ENCODE measurements at regions not wholly inside any gene's neighbourhood (a gene's known extent, or its start where the extent isn't known, plus 50 kb on each side); places are given as distances from the start of the nearest gene placed in this dataset.

DNA sequence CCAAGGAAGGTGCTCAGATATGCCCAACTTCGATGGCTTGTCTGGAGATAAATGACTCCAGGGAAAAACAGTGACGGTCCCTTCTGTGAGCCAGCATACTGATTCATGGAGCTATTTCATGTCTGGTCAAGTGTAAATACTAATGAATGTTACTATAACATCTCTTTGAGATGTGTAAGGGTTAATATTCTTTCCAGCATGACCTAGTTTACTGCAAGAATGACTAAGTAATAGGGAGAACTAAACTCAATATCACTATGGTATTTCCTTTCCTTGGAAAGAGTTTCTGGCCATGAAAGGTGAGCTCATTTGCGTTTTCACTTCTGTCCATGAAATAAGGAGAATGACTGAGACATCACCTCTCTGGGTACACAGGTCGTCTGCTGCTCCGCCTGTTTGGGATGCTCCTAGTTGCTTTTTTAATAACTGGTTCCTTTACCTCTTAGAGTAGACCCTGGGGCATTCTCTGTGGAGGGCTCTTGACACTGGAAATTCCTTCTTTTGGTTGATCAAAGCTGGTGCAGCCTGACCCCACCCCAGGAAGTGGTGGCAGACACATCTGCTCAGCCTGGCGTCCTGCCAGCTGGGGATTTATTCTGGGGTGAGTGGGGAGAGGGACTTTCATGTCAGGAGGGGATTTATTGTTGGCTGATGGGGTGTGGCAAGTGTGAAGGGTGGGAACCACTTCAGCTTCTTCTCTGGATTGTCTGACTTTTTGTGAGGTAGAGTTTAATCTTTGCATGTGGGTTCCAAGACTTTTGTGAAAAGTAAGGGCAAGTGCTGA is 250.0 kb upstream of the MPDZ start:
- no peak for TF ChIP-seq MAFK (IDR thresholded peaks at IDR 0.05; ENCODE audit: low read length)
- TF ChIP-seq, protein P1, sequence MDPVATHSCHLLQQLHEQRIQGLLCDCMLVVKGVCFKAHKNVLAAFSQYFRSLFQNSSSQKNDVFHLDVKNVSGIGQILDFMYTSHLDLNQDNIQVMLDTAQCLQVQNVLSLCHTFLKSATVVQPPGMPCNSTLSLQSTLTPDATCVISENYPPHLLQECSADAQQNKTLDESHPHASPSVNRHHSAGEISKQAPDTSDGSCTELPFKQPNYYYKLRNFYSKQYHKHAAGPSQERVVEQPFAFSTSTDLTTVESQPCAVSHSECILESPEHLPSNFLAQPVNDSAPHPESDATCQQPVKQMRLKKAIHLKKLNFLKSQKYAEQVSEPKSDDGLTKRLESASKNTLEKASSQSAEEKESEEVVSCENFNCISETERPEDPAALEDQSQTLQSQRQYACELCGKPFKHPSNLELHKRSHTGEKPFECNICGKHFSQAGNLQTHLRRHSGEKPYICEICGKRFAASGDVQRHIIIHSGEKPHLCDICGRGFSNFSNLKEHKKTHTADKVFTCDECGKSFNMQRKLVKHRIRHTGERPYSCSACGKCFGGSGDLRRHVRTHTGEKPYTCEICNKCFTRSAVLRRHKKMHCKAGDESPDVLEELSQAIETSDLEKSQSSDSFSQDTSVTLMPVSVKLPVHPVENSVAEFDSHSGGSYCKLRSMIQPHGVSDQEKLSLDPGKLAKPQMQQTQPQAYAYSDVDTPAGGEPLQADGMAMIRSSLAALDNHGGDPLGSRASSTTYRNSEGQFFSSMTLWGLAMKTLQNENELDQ (CRISPR knock-in tag; IDR thresholded peaks at IDR 0.05; ENCODE audit: borderline replicate concordance) = no peak
- TF ChIP-seq RAD21 (CRISPR knock-in tag; conservative IDR thresholded peaks at IDR 0.05 in 1 of 2, IDR thresholded peaks at IDR 0.05 in 1 of 2) = no peak
- no peak for TF ChIP-seq HNRNPUL1 (IDR thresholded peaks at IDR 0.05; ENCODE audit: low read length)
- TF ChIP-seq PPARD (CRISPR knock-in tag; IDR thresholded peaks at IDR 0.05) = no peak
- TF ChIP-seq POLR2AphosphoS2 (IDR thresholded peaks at IDR 0.05; ENCODE audit: low read length) = no peak
- TF ChIP-seq HDAC6 (IDR thresholded peaks at IDR 0.05; ENCODE audit: low read depth, low read length) = no peak
- TF ChIP-seq PHF8 (IDR thresholded peaks at IDR 0.05; ENCODE audit: borderline replicate concordance, low read length) = no peak
- no peak for TF ChIP-seq SMARCB1 (IDR thresholded peaks at IDR 0.05; ENCODE audit: insufficient read length, low read depth)
- TF ChIP-seq, protein P2, sequence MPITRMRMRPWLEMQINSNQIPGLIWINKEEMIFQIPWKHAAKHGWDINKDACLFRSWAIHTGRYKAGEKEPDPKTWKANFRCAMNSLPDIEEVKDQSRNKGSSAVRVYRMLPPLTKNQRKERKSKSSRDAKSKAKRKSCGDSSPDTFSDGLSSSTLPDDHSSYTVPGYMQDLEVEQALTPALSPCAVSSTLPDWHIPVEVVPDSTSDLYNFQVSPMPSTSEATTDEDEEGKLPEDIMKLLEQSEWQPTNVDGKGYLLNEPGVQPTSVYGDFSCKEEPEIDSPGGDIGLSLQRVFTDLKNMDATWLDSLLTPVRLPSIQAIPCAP (CRISPR knock-in tag; IDR thresholded peaks at IDR 0.05; ENCODE audit: borderline replicate concordance) = no peak
- no peak for TF ChIP-seq ZFP30 (CRISPR knock-in tag; IDR thresholded peaks at IDR 0.05; ENCODE audit: borderline replicate concordance)
- no peak for TF ChIP-seq ESRRB (CRISPR knock-in tag; IDR thresholded peaks at IDR 0.05; ENCODE audit: borderline replicate concordance)
- TF ChIP-seq NR2C2 (CRISPR knock-in tag; IDR thresholded peaks at IDR 0.05) = no peak
- TF ChIP-seq NR2C2 (tag; IDR thresholded peaks at IDR 0.05) = no peak

Data from K562 (cell line).